ENCODE measurements at regions not wholly inside any gene's neighbourhood (a gene's known extent, or its start where the extent isn't known, plus 50 kb on each side); places are given as distances from the start of the nearest gene placed in this dataset.

GRCh38 chr11:104340590-104340989 lies 176.6 kb upstream of the PDGFD start:
- no peaks in the 10 kb centered on the region for H3K36me3 ChIP-seq (ENCODE audit: low read length)
- no peaks in the 10 kb centered on the region for H3K9me3 ChIP-seq (ENCODE audit: insufficient read depth, low read length)
- H4K20me1 ChIP-seq (ENCODE audit: low read depth, low read length): no peaks in the 10 kb centered on the region
- no peak overlapping the region for H3K4me2 ChIP-seq (ENCODE audit: low read depth, low read length, poor library complexity, severe bottlenecking)
- H3K4me3 ChIP-seq (ENCODE audit: insufficient read depth, low read length, poor library complexity, severe bottlenecking): no peak overlapping the region
- no peak for TF ChIP-seq CTCF (IDR thresholded peaks at IDR 0.05; ENCODE audit: insufficient read depth, low read length, poor library complexity, severe bottlenecking)
- no peak for TF ChIP-seq EZH2phosphoT487 (conservative IDR thresholded peaks at IDR 0.05; ENCODE audit: low read length)
- H2AFZ ChIP-seq (ENCODE audit: low read depth, low read length, severe bottlenecking): no peak overlapping the region
- H3K27ac ChIP-seq (ENCODE audit: low read depth, low read length): no peak overlapping the region
- H3K9me2 ChIP-seq (replicated peaks; ENCODE audit: insufficient read depth, low read length): no peaks in the 10 kb centered on the region
- H3K79me2 ChIP-seq (ENCODE audit: insufficient read depth, low read length): no peaks in the 10 kb centered on the region
- H3F3A ChIP-seq (ENCODE audit: insufficient read depth): no peaks in the 10 kb centered on the region
- H3K9ac ChIP-seq (ENCODE audit: low read length): no peak overlapping the region
- no peaks in the 10 kb centered on the region for H3K27me3 ChIP-seq (ENCODE audit: low read length)

- H3F3A ChIP-seq (ENCODE audit: insufficient read depth): no peaks in the 10 kb centered on the region
- H3K9me3 ChIP-seq (ENCODE audit: insufficient read depth, low read length): no peaks in the 10 kb centered on the region
- H3K4me2 ChIP-seq (ENCODE audit: low read depth, low read length, poor library complexity, severe bottlenecking): no peak overlapping the region
- no peak for TF ChIP-seq CTCF (IDR thresholded peaks at IDR 0.05; ENCODE audit: insufficient read depth, low read length, poor library complexity, severe bottlenecking)
- no peak for TF ChIP-seq EZH2phosphoT487 (conservative IDR thresholded peaks at IDR 0.05; ENCODE audit: low read length)
- H3K4me3 ChIP-seq (ENCODE audit: insufficient read depth, low read length, poor library complexity, severe bottlenecking): no peak overlapping the region
- no peak overlapping the region for H3K27ac ChIP-seq (ENCODE audit: low read depth, low read length)
- H3K27me3 ChIP-seq (ENCODE audit: low read length): no peaks in the 10 kb centered on the region
- H3K9ac ChIP-seq (ENCODE audit: low read length): no peak overlapping the region
- H4K20me1 ChIP-seq (ENCODE audit: low read depth, low read length): no peaks in the 10 kb centered on the region
- no peaks in the 10 kb centered on the region for H3K9me2 ChIP-seq (replicated peaks; ENCODE audit: insufficient read depth, low read length)
- no peak overlapping the region for H2AFZ ChIP-seq (ENCODE audit: low read depth, low read length, severe bottlenecking)
- H3K36me3 ChIP-seq (ENCODE audit: low read length): no peaks in the 10 kb centered on the region
- no peaks in the 10 kb centered on the region for H3K79me2 ChIP-seq (ENCODE audit: insufficient read depth, low read length)
Observed at GRCh38 chr11:104339380-104339831, 175.5 kb upstream of the PDGFD start.

GRCh38 chr11:104338186-104338585 lies 174.2 kb upstream of the PDGFD start:
- Histone ChIP-seq H3K9ac (ENCODE audit: low read length) (no peak overlapping the region), H3K4me3 (ENCODE audit: insufficient read depth, low read length, poor library complexity, severe bottlenecking) (no peak overlapping the region), H3K27me3 (ENCODE audit: low read length) (no peaks in the 10 kb centered on the region), H2AFZ (ENCODE audit: low read depth, low read length, severe bottlenecking) (no peak overlapping the region), H3K27ac (ENCODE audit: low read depth, low read length) (no peak overlapping the region), H3K9me3 (ENCODE audit: insufficient read depth, low read length) (no peaks in the 10 kb centered on the region), H3F3A (ENCODE audit: insufficient read depth) (no peaks in the 10 kb centered on the region), H3K36me3 (ENCODE audit: low read length) (no peaks in the 10 kb centered on the region), H4K20me1 (ENCODE audit: low read depth, low read length) (no peaks in the 10 kb centered on the region), H3K4me2 (ENCODE audit: low read depth, low read length, poor library complexity, severe bottlenecking) (no peak overlapping the region), H3K79me2 (ENCODE audit: insufficient read depth, low read length) (no peaks in the 10 kb centered on the region), H3K9me2 (replicated peaks; ENCODE audit: insufficient read depth, low read length) (no peaks in the 10 kb centered on the region)
- TF ChIP-seq CTCF (IDR thresholded peaks at IDR 0.05; ENCODE audit: insufficient read depth, low read length, poor library complexity, severe bottlenecking) (no peak), EZH2phosphoT487 (conservative IDR thresholded peaks at IDR 0.05; ENCODE audit: low read length) (no peak)

All from SU-DHL-6 (cell line).